ENCODE measurements at regions not wholly inside any gene's neighbourhood (a gene's known extent, or its start where the extent isn't known, plus 50 kb on each side); places are given as distances from the start of the nearest gene placed in this dataset.

DNA sequence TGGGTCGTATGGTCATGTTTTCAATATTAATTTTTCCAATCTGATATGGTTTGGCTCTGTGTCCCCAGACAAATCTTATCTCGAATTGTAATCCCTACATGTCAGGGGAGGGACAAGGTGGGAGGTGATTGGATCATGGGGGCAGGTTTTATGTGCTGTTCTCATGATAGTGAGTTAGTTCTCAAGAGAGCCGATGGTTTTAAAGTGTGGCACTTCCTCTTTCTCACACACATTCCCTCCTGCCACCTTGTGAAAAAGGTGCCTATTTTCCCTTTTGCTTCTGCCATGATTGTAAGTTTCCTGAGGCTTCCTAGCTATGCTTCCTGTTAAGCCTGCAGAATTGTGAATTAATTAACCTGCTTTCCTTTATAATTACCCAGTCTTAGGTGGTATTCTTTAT lies 309.1 kb upstream of the GRIN3A start:
- H3K4me2 ChIP-seq (ENCODE audit: low read depth, low read length, poor library complexity, severe bottlenecking) = no peak overlapping the region
- no peaks in the 10 kb centered on the region for H4K20me1 ChIP-seq (ENCODE audit: low read depth, low read length)
- H2AFZ ChIP-seq (ENCODE audit: low read depth, low read length, severe bottlenecking) = no peak overlapping the region
- H3K9ac ChIP-seq (ENCODE audit: low read length) = no peak overlapping the region
- H3K9me3 ChIP-seq (ENCODE audit: insufficient read depth, low read length) = no peaks in the 10 kb centered on the region
- no peaks in the 10 kb centered on the region for H3F3A ChIP-seq (ENCODE audit: insufficient read depth)
- no peak overlapping the region for H3K4me3 ChIP-seq (ENCODE audit: insufficient read depth, low read length, poor library complexity, severe bottlenecking)
- no peaks in the 10 kb centered on the region for H3K79me2 ChIP-seq (ENCODE audit: insufficient read depth, low read length)
- H3K27me3 ChIP-seq (ENCODE audit: low read length) = no peaks in the 10 kb centered on the region
- no peaks in the 10 kb centered on the region for H3K36me3 ChIP-seq (ENCODE audit: low read length)
- no peaks in the 10 kb centered on the region for H3K9me2 ChIP-seq (replicated peaks; ENCODE audit: insufficient read depth, low read length)
- H3K27ac ChIP-seq (ENCODE audit: low read depth, low read length) = no peak overlapping the region
- TF ChIP-seq, protein P1, sequence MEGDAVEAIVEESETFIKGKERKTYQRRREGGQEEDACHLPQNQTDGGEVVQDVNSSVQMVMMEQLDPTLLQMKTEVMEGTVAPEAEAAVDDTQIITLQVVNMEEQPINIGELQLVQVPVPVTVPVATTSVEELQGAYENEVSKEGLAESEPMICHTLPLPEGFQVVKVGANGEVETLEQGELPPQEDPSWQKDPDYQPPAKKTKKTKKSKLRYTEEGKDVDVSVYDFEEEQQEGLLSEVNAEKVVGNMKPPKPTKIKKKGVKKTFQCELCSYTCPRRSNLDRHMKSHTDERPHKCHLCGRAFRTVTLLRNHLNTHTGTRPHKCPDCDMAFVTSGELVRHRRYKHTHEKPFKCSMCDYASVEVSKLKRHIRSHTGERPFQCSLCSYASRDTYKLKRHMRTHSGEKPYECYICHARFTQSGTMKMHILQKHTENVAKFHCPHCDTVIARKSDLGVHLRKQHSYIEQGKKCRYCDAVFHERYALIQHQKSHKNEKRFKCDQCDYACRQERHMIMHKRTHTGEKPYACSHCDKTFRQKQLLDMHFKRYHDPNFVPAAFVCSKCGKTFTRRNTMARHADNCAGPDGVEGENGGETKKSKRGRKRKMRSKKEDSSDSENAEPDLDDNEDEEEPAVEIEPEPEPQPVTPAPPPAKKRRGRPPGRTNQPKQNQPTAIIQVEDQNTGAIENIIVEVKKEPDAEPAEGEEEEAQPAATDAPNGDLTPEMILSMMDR (IDR thresholded peaks at IDR 0.05; ENCODE audit: insufficient read depth, low read length, poor library complexity, severe bottlenecking) = no peak
- no peak for TF ChIP-seq EZH2phosphoT487 (conservative IDR thresholded peaks at IDR 0.05; ENCODE audit: low read length)

DNA sequence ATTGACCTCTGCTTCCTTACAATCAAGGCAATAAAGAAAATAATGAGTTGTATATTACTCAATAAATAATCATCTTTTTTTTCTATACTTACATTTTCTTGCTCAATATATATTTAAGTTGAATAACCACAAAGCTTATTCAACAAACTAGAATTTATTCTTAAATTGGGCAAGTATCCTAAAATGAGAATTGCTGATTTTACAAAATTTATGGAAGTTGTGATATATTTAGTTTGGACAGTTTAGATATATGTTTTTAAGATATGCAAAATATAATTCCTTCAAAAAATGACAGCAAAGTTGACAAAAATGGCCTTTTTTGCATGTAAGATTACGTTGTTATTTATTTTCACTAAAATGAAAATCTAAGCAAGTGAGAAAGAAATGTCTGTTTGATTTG lies 305.7 kb upstream of the GRIN3A start:
- Histone ChIP-seq H3K9ac (ENCODE audit: low read length) (no peak overlapping the region), H3K27me3 (ENCODE audit: low read length) (no peaks in the 10 kb centered on the region), H3K9me3 (ENCODE audit: insufficient read depth, low read length) (no peaks in the 10 kb centered on the region), H3K36me3 (ENCODE audit: low read length) (no peaks in the 10 kb centered on the region), H3F3A (ENCODE audit: insufficient read depth) (no peaks in the 10 kb centered on the region), H2AFZ (ENCODE audit: low read depth, low read length, severe bottlenecking) (no peak overlapping the region), H3K4me2 (ENCODE audit: low read depth, low read length, poor library complexity, severe bottlenecking) (no peak overlapping the region), H4K20me1 (ENCODE audit: low read depth, low read length) (no peaks in the 10 kb centered on the region), H3K27ac (ENCODE audit: low read depth, low read length) (no peak overlapping the region), H3K9me2 (replicated peaks; ENCODE audit: insufficient read depth, low read length) (no peaks in the 10 kb centered on the region), H3K4me3 (ENCODE audit: insufficient read depth, low read length, poor library complexity, severe bottlenecking) (no peak overlapping the region), H3K79me2 (ENCODE audit: insufficient read depth, low read length) (no peaks in the 10 kb centered on the region)
- TF ChIP-seq EZH2phosphoT487 (conservative IDR thresholded peaks at IDR 0.05; ENCODE audit: low read length) = no peak
- TF ChIP-seq, protein P1 (IDR thresholded peaks at IDR 0.05; ENCODE audit: insufficient read depth, low read length, poor library complexity, severe bottlenecking) = no peak

DNA sequence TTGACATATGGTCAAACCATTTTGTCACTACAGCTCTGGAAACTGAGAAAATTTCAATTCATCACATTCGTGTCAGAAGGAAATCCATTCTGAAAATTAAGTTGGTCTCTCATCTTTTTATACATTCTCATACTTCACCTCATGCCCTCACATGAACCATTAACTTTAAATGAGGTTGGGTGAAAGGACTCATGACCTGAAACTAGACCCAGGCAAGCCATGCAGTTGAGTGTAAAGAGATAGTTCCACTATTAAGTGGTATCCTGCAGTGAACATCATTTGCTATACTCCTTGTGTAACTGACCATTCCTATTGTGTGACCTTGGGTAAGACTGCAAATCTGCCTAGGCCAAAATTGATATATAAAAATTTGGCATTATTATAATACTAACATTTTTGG lies 299.6 kb upstream of the GRIN3A start:
- Histone ChIP-seq H3K4me3 (ENCODE audit: insufficient read depth, low read length, poor library complexity, severe bottlenecking) (no peak overlapping the region), H3K79me2 (ENCODE audit: insufficient read depth, low read length) (no peaks in the 10 kb centered on the region), H3K36me3 (ENCODE audit: low read length) (no peaks in the 10 kb centered on the region), H3F3A (ENCODE audit: insufficient read depth) (no peaks in the 10 kb centered on the region), H3K4me2 (ENCODE audit: low read depth, low read length, poor library complexity, severe bottlenecking) (no peak overlapping the region), H3K27ac (ENCODE audit: low read depth, low read length) (no peak overlapping the region), H2AFZ (ENCODE audit: low read depth, low read length, severe bottlenecking) (no peak overlapping the region), H4K20me1 (ENCODE audit: low read depth, low read length) (no peaks in the 10 kb centered on the region), H3K27me3 (ENCODE audit: low read length) (no peaks in the 10 kb centered on the region), H3K9me2 (replicated peaks; ENCODE audit: insufficient read depth, low read length) (no peaks in the 10 kb centered on the region; the same call in 1 of the 2 replicates), H3K9ac (ENCODE audit: low read length) (no peak overlapping the region), H3K9me3 (ENCODE audit: insufficient read depth, low read length) (no peaks in the 10 kb centered on the region)
- no peak for TF ChIP-seq EZH2phosphoT487 (conservative IDR thresholded peaks at IDR 0.05; ENCODE audit: low read length)
- TF ChIP-seq, protein P1 (IDR thresholded peaks at IDR 0.05; ENCODE audit: insufficient read depth, low read length, poor library complexity, severe bottlenecking) = no peak
